ENCODE measurements at regions not wholly inside any gene's neighbourhood (a gene's known extent, or its start where the extent isn't known, plus 50 kb on each side); places are given as distances from the start of the nearest gene placed in this dataset.

GRCh38 chr3:51619983-51620382 lies 51.1 kb upstream of the TEX264 start:
- Histone ChIP-seq H3K4me3 (ENCODE audit: low read depth in 1 of 2, low read length in 2 of 2) (no peak overlapping the region), H3K4me1 (ENCODE audit: control insufficient read depth in 1 of 2, insufficient read depth in 2 of 2, low read length in 2 of 2) (peaks cover 13 to 41% of the 10 kb centered on the region in 2 donors), H3K9me3 (ENCODE audit: control insufficient read depth in 1 of 2, low read length in 2 of 2) (no peaks in the 10 kb centered on the region), H3K27me3 (ENCODE audit: low read depth, low read length) (no peaks in the 10 kb centered on the region), H3K36me3 (ENCODE audit: control insufficient read depth in 1 of 2, insufficient read depth in 2 of 2, low read length in 2 of 2) (no peaks in the 10 kb centered on the region), H3K27ac (ENCODE audit: low read length) (no peak overlapping the region)

GRCh38 chr3:51620543-51620942 lies 50.5 kb upstream of the TEX264 start:
- Histone ChIP-seq H3K4me1 (ENCODE audit: control insufficient read depth in 1 of 2, insufficient read depth in 2 of 2, low read length in 2 of 2) (peaks cover 13 to 41% of the 10 kb centered on the region in 2 donors), H3K36me3 (ENCODE audit: control insufficient read depth in 1 of 2, insufficient read depth in 2 of 2, low read length in 2 of 2) (no peaks in the 10 kb centered on the region), H3K27me3 (ENCODE audit: low read depth, low read length) (no peaks in the 10 kb centered on the region), H3K9me3 (ENCODE audit: control insufficient read depth in 1 of 2, low read length in 2 of 2) (no peaks in the 10 kb centered on the region), H3K4me3 (ENCODE audit: low read depth in 1 of 2, low read length in 2 of 2) (no peak overlapping the region), H3K27ac (ENCODE audit: low read length) (no peak overlapping the region)

- H3K9me3 ChIP-seq (ENCODE audit: control insufficient read depth in 1 of 2, low read length in 2 of 2) = no peaks in the 10 kb centered on the region
- peak overlapping the region; percentile 46 for H3K27ac ChIP-seq (ENCODE audit: low read length)
- no peak overlapping the region for H3K4me3 ChIP-seq (ENCODE audit: low read depth in 1 of 2, low read length in 2 of 2)
- peaks cover 13 to 41% of the 10 kb centered on the region in 2 donors for H3K4me1 ChIP-seq (ENCODE audit: control insufficient read depth in 1 of 2, insufficient read depth in 2 of 2, low read length in 2 of 2)
- H3K36me3 ChIP-seq (ENCODE audit: control insufficient read depth in 1 of 2, insufficient read depth in 2 of 2, low read length in 2 of 2) = no peaks in the 10 kb centered on the region
- no peaks in the 10 kb centered on the region for H3K27me3 ChIP-seq (ENCODE audit: low read depth, low read length)
These were observed 49.8 kb upstream of the TEX264 start for GRCh38 chr3:51621091-51621892.
